GM12878 (cell line): ENCODE measurements at regions not wholly inside any gene's neighbourhood (a gene's known extent, or its start where the extent isn't known, plus 50 kb on each side); places are given as distances from the start of the nearest gene placed in this dataset.

ENCODE experiments used
- ATAC-seq: fragments of 200-7000 bp; cut with Tn5 transposase; 3 replicates; pipeline ENCODE4 v1.9.1; 2020; ENCODE audit warnings: mild to moderate bottlenecking, moderate library complexity
- BruUV-seq: library from RNA; stranded (reverse); fragments of 400-500 nt; replicated peaks from 2 replicates; lab custom pipeline; 2021; lab: Mats Ljungman, UMichigan
- CTCF ChIA-PET: fragments of 300-600 bp; sonication (Branson Sonifier 250); formaldehyde crosslinking; extraction: SDS; loops from one replicate; lab custom pipeline; 2021; ENCODE audit warnings: inconsistent platforms; lab: Yijun Ruan, JAX
- POLR2A ChIA-PET: fragments of 350-600 bp; formaldehyde crosslinking; extraction: SDS; loops from one replicate; lab custom pipeline; 2021; ENCODE audit warnings: inconsistent platforms; lab: Charles Lee
- RAD21 ChIA-PET: fragments of 300-600 bp; sonication (Branson Sonifier 250); formaldehyde crosslinking; loops from one replicate; lab custom pipeline; 2023; ENCODE audit warnings: antibody characterized with exemption; ENCODE audit not compliant: unreplicated experiment; lab: Charles Lee
- SMC1A ChIA-PET: fragments of 300-600 bp; sonication (Branson Sonifier 250); formaldehyde crosslinking; loops from one replicate; lab custom pipeline; 2023; ENCODE audit not compliant: unreplicated experiment, uncharacterized antibody; lab: Charles Lee
- DNase-seq: peaks from one replicate; pipeline ENCODE4 v3.0.0-alpha.2; 2011; ENCODE audit warnings: low read depth, low spot score
- FAIRE-seq: peaks from 3 replicates; lab custom pipeline; 2011; peaks lifted over from hg19 to GRCh38; lab: Jason Lieb, UNC
- H2AFZ ChIP-seq: 2 replicates; pipeline ENCODE4 v1.6.0; 2011; ENCODE audit warnings: low read depth, low read length, control low read depth; ENCODE audit not compliant: control insufficient read depth
- H3K27ac ChIP-seq: 2 replicates; pipeline ENCODE4 v1.5.1; 2011; ENCODE audit warnings: control low read depth; ENCODE audit not compliant: control insufficient read depth, insufficient read depth
- H3K27me3 ChIP-seq, 2 experiments: replicated peaks in 1 of 2; 2 replicates each; pipeline versions ENCODE4 v1.6.0 to v1.6.1; 2011; ENCODE audit warnings: low read length in 1 of 2; ENCODE audit not compliant: control insufficient read depth in 2 of 2, insufficient read depth in 2 of 2
- H3K36me3 ChIP-seq, 2 experiments: 2 replicates each; pipeline ENCODE4 v1.5.1; 2011; ENCODE audit warnings: low read length in 1 of 2; ENCODE audit not compliant: control insufficient read depth in 2 of 2, insufficient read depth in 2 of 2
- H3K4me1 ChIP-seq: 2 replicates; pipeline ENCODE4 v1.6.1; 2011; ENCODE audit warnings: mild to moderate bottlenecking, low read length, moderate library complexity, mixed read lengths; ENCODE audit not compliant: control insufficient read depth, insufficient read depth
- H3K4me2 ChIP-seq: 2 replicates; pipeline ENCODE4 v1.6.0; 2011; ENCODE audit warnings: control low read depth; ENCODE audit not compliant: control insufficient read depth, insufficient read depth
- H3K4me3 ChIP-seq: fragments of 200-600 bp; sonication (generic); 2 replicates; pipeline ENCODE4 v1.5.1; 2016
- H3K79me2 ChIP-seq: 2 replicates; pipeline ENCODE4 v1.6.0; 2011; ENCODE audit warnings: low read length; ENCODE audit not compliant: control insufficient read depth, insufficient read depth
- H3K9ac ChIP-seq: 2 replicates; pipeline ENCODE4 v1.8.0; 2011; ENCODE audit warnings: low read length, control low read depth, mixed read lengths; ENCODE audit not compliant: control insufficient read depth, insufficient read depth
- H3K9me3 ChIP-seq: replicated peaks from 3 replicates; pipeline ENCODE4 v1.5.1; 2011; ENCODE audit warnings: mild to moderate bottlenecking, low read length; ENCODE audit not compliant: control insufficient read depth, insufficient read depth
- H4K20me1 ChIP-seq: 2 replicates; pipeline ENCODE4 v1.6.0; 2011; ENCODE audit not compliant: control insufficient read depth, insufficient read depth
- ASH2L ChIP-seq: fragments of 300-600, 200-600 bp; sonication (generic); IDR thresholded peaks from 2 replicates; pipeline ENCODE4 v1.6.1; 2017; ENCODE audit warnings: low read depth, mild to moderate bottlenecking, borderline replicate concordance
- BACH1 ChIP-seq: fragments of 450-650 bp; IDR thresholded peaks from 2 replicates; pipeline ENCODE4 v1.6.1; 2017; ENCODE audit warnings: mild to moderate bottlenecking, borderline replicate concordance
- BHLHE40 ChIP-seq, 2 experiments: fragments of 450-650 bp in 1 of 2; IDR thresholded peaks; 2 replicates each; pipeline ENCODE4 v1.6.1; 2011 to 2017; ENCODE audit warnings: low read depth in 2 of 2, borderline replicate concordance in 1 of 2, improper control_type of control experiment in 1 of 2, low read length in 1 of 2, mild to moderate bottlenecking in 1 of 2
- HDAC6 ChIP-seq: fragments of 200-600 bp; sonication (generic); IDR thresholded peaks from one replicate; pipeline ENCODE4 v1.8.0; 2017; ENCODE audit warnings: antibody characterized with exemption; ENCODE audit not compliant: unreplicated experiment
- KAT2A ChIP-seq: conservative IDR thresholded peaks from 2 replicates; pipeline ENCODE4 v1.6.1; 2011; ENCODE audit warnings: low read depth, low read length; ENCODE audit not compliant: control insufficient read depth
- MEF2A ChIP-seq: IDR thresholded peaks from 2 replicates; pipeline ENCODE4 v1.6.1; 2011; ENCODE audit warnings: low read depth, mild to moderate bottlenecking, low read length, moderate library complexity; ENCODE audit not compliant: insufficient read depth
- MYB ChIP-seq: fragments of 150-350 bp; IDR thresholded peaks from 2 replicates; pipeline ENCODE4 v1.6.1; 2014; ENCODE audit warnings: mild to moderate bottlenecking, low read depth, low read length, borderline replicate concordance
- PAX8 ChIP-seq: fragments of 450-650 bp; IDR thresholded peaks from 2 replicates; pipeline ENCODE4 v1.6.1; 2017; ENCODE audit warnings: mild to moderate bottlenecking, moderate library complexity
- POLR2A ChIP-seq: IDR thresholded peaks from 2 replicates; pipeline ENCODE4 v1.6.1; 2011; ENCODE audit warnings: low read depth, mild to moderate bottlenecking, low read length
- RAD21 ChIP-seq: IDR thresholded peaks from 2 replicates; pipeline ENCODE4 v1.6.1; 2011; ENCODE audit warnings: mild to moderate bottlenecking, low read depth, low read length, moderate library complexity; ENCODE audit not compliant: insufficient read depth
- SREBF1 ChIP-seq: IDR thresholded peaks from 2 replicates; pipeline ENCODE4 v1.6.1; 2012; ENCODE audit warnings: mild to moderate bottlenecking, low read length
- TCF7 ChIP-seq: IDR thresholded peaks from 2 replicates; pipeline ENCODE4 v1.6.1; 2014; ENCODE audit warnings: antibody characterized with exemption, borderline replicate concordance
- ZZZ3 ChIP-seq: IDR thresholded peaks from 2 replicates; pipeline ENCODE4 v1.6.1; 2011; ENCODE audit warnings: low read depth; ENCODE audit not compliant: control insufficient read depth, insufficient read length
- WGBS: methylation state at CpG from one replicate; pipeline ENCODE4 v1.1.6; 2016; ENCODE audit warnings: low lambda C conversion rate; ENCODE audit not compliant: insufficient replicate concordance, insufficient coverage; ENCODE audit errors: missing lambda C conversion rate; 5-methylcytosine and 5-hydroxymethylcytosine counted together
- in situ Hi-C: fragments of 300-500 bp; cut with MboI; formaldehyde crosslinking; loops from 9 replicates; pipeline ENCODE4 v1.14.3; 2018; ENCODE audit warnings: mixed read lengths
- intact Hi-C: fragments of 100-400 bp; cut with micrococcal nuclease; formaldehyde crosslinking; loops from one replicate; pipeline ENCODE4 v1.14.2; 2022; ENCODE audit not compliant: unreplicated experiment
- TF ChIP-seq, protein P1 (sequence below): fragments of 450-650 bp; formaldehyde crosslinking; IDR thresholded peaks from 2 replicates; pipeline ENCODE4 v1.4.0; 2020; ENCODE audit warnings: mild to moderate bottlenecking, moderate library complexity
- TF ChIP-seq, protein P2 (sequence below): IDR thresholded peaks from 2 replicates; pipeline ENCODE4 v1.6.1; 2012; ENCODE audit warnings: low read depth, low read length, improper control_type of control experiment
- TF ChIP-seq, protein P3 (sequence below): fragments of 450-650 bp; formaldehyde crosslinking; IDR thresholded peaks from 2 replicates; pipeline ENCODE4 v1.4.0; 2022; ENCODE audit warnings: mild to moderate bottlenecking, moderate library complexity

GRCh38 chr2:122009561-122009960 lies 254.1 kb downstream of the TSN start (continued):
- no peak for TF ChIP-seq BHLHE40 (IDR thresholded peaks at IDR 0.05; ENCODE audit: borderline replicate concordance in 1 of 2, low read depth in 2 of 2, low read length in 1 of 2)
- TF ChIP-seq ASH2L = no peak
- no peak for TF ChIP-seq RAD21
- no peak for TF ChIP-seq KAT2A
- TF ChIP-seq, protein P1, sequence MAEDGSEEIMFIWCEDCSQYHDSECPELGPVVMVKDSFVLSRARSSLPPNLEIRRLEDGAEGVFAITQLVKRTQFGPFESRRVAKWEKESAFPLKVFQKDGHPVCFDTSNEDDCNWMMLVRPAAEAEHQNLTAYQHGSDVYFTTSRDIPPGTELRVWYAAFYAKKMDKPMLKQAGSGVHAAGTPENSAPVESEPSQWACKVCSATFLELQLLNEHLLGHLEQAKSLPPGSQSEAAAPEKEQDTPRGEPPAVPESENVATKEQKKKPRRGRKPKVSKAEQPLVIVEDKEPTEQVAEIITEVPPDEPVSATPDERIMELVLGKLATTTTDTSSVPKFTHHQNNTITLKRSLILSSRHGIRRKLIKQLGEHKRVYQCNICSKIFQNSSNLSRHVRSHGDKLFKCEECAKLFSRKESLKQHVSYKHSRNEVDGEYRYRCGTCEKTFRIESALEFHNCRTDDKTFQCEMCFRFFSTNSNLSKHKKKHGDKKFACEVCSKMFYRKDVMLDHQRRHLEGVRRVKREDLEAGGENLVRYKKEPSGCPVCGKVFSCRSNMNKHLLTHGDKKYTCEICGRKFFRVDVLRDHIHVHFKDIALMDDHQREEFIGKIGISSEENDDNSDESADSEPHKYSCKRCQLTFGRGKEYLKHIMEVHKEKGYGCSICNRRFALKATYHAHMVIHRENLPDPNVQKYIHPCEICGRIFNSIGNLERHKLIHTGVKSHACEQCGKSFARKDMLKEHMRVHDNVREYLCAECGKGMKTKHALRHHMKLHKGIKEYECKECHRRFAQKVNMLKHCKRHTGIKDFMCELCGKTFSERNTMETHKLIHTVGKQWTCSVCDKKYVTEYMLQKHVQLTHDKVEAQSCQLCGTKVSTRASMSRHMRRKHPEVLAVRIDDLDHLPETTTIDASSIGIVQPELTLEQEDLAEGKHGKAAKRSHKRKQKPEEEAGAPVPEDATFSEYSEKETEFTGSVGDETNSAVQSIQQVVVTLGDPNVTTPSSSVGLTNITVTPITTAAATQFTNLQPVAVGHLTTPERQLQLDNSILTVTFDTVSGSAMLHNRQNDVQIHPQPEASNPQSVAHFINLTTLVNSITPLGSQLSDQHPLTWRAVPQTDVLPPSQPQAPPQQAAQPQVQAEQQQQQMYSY (CRISPR knock-in tag) = no peak
- TF ChIP-seq PAX8 = no peak

DNA sequence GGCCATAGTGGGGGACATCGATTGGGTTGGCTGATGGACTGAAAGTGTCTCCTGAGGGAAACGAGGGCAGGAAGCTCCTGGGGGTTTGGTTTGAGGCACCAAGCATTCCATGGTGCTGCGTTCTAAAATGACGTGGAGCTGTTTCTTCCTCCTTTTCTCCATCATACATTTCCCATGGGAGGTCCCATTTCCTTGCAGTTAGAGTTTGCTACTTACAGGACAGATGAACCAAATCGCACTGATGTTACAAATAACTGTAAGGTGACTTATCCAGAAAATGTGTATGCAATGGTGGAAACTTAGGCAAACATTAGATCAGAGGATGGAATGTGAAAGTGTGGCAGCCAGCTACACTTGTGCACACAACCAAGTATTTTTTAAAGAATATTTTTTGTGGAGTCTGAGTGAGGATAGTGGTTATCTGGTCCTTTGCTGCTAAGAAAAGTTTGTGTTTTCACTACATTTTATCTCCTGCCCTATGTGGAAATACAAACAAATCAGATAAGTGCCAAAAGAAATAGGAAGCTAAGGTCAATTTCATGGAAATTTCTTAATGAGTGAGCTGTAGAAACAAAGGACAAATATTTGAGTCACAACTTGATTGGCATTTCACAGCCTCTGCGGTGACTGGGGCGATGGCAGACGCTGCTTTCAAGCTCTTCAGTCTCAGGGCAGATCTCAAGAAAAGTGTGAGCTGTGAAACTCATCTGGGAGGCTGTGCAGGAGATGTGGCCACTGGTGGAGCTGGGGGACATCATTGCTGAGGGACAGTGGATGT lies 256.2 kb downstream of the TSN start:
- in situ Hi-C loops = no loop called here
- no peak for FAIRE-seq
- DNase-seq = no peak
- Histone ChIP-seq H4K20me1 (no peaks in the 10 kb centered on the region), H3K36me3 (no peaks in the 10 kb centered on the region), H3K4me2 (no peak overlapping the region), H3K9me3 (no peaks in the 10 kb centered on the region), H2AFZ (no peak overlapping the region), H3K4me1 (no peaks in the 10 kb centered on the region), H3K27ac (no peak overlapping the region), H3K4me3 (no peak overlapping the region), H3K79me2 (no peaks in the 10 kb centered on the region), H3K27me3 (peaks cover 0 to 2% of the 10 kb centered on the region in 2 experiments; a peak in 2 of 4 replicates), H3K9ac (no peak overlapping the region)
- SMC1A ChIA-PET = no interaction called here
- intact Hi-C loops = no loop called here
- no peak for ATAC-seq
- CTCF ChIA-PET = no interaction called here
- no TSS peak for BruUV-seq
- 23% methylated on average over 8 of the region's 8 CpGs for WGBS
- RAD21 ChIA-PET = no interaction called here
- POLR2A ChIA-PET = no interaction called here
- TF ChIP-seq SREBF1 (no peak), POLR2A (no peak), ZZZ3 (no peak), MEF2A (no peak), TCF7 (no peak), BACH1 (no peak), HDAC6 (no peak), MYB (no peak)
- TF ChIP-seq, protein P2, sequence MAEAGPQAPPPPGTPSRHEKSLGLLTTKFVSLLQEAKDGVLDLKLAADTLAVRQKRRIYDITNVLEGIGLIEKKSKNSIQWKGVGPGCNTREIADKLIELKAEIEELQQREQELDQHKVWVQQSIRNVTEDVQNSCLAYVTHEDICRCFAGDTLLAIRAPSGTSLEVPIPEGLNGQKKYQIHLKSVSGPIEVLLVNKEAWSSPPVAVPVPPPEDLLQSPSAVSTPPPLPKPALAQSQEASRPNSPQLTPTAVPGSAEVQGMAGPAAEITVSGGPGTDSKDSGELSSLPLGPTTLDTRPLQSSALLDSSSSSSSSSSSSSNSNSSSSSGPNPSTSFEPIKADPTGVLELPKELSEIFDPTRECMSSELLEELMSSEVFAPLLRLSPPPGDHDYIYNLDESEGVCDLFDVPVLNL = no peak
- TF ChIP-seq, protein P3, sequence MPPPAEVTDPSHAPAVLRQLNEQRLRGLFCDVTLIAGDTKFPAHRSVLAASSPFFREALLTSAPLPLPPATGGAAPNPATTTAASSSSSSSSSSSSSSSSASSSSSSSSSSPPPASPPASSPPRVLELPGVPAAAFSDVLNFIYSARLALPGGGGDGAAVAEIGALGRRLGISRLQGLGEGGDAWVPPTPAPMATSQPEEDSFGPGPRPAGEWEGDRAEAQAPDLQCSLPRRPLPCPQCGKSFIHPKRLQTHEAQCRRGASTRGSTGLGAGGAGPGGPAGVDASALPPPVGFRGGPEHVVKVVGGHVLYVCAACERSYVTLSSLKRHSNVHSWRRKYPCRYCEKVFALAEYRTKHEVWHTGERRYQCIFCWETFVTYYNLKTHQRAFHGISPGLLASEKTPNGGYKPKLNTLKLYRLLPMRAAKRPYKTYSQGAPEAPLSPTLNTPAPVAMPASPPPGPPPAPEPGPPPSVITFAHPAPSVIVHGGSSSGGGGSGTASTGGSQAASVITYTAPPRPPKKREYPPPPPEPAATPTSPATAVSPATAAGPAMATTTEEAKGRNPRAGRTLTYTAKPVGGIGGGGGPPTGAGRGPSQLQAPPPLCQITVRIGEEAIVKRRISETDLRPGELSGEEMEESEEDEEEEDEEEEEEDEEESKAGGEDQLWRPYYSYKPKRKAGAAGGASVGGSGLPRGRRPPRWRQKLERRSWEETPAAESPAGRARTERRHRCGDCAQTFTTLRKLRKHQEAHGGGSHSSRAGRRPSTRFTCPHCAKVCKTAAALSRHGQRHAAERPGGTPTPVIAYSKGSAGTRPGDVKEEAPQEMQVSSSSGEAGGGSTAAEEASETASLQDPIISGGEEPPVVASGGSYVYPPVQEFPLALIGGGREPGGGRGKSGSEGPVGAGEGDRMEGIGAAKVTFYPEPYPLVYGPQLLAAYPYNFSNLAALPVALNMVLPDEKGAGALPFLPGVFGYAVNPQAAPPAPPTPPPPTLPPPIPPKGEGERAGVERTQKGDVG (CRISPR knock-in tag) = no peak
